GM18511 (cell line): ENCODE measurements at regions not wholly inside any gene's neighbourhood (a gene's known extent, or its start where the extent isn't known, plus 50 kb on each side); places are given as distances from the start of the nearest gene placed in this dataset.

ENCODE experiments used
- ATAC-seq: cut with Tn5 transposase; IDR thresholded peaks from one replicate; pipeline ENCODE4 v1.9.1; 2021; ENCODE audit warnings: mild to moderate bottlenecking, moderate library complexity; ENCODE audit not compliant: unreplicated experiment

DNA sequence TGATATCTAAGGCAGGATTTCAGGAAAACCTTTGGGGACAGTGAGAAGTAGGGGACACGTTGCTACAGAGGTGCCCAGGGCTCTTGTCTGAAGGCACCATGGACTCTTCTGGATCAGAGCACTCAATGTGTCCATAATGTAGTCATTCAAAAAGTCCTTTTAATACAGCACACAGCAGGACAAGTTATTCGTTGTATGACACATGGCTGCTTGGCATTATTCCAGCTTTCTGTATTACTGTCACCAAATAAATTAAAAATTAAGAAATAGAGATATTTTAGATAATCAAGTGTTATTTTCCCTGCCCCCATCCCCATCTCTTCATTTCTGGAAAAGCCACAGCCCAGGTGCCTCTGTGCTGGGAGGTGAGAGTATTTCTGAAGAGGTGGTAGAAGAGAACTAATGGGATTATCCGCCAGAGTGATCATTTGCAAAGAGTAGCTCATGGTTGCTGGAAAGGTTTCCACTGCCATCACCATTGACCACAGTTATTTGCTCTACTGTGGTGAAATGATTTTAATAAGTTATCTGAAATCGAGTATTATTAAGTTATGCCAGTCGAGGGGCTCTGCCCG is 83.0 kb downstream of the CXCL12 start:
- no peak for ATAC-seq

DNA sequence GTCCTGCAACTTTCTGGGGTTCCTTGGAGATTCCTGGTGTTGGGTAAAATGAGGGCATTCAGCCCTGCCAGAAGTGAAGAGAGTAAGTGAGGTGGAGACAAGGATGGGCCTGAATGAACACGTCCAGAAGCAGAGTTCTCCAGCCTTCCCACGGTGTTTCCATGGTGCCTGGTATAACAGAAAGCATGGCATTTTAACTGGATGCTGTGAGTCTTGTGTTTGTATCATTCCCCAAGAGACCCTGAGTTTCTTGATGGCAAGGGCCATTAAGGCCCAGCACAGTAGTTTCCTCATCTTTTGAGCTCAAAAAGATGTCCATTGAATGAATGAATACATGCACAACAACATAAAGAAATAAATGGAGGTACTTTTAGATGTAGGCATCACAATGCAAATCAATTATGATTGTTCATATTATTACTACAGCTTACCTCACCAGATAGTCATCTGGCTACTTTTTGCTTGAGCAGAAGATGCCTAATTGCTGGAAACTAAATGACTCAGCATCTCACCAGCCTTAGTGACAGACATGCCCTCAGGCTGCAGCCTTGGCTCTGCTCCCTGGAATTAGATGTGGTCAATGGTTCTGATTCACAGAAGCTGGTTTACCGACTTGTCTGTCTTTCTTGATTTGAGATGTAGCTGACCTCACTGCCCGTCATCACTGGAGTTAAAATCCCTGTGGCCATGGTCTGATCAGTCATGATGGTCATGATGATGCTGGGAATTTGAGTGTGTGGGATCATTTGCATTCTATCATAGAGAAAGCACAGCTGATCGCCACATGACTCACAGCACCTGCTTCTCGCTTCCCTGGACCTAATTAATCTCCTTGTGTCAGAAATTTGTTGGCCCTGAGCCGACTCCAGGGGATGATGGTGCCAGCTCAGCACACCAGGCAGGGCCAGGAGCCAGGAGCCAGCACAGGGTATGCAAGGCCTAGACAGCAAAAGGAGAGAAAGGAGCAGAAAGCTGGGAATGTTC is 83.9 kb downstream of the CXCL12 start:
- ATAC-seq = peak; percentile 95

DNA sequence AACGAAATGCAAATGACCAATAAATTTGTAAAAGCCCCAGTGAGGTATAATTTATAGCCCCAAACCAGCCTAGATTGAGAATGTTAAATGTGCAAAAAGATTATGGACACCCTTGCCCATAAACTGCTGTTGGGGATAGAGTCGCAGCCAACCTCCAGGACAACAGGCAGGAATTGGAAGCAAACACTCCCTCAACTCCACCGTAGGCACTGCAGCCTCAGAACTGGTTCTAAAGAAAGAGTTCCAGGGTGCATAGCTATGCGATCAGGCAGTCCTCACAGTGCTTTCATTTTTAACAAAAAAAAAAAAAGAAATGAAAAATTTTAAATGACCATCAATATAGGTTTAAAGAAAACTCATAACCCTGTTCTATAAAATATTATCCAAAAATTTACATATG is 86.2 kb downstream of the CXCL12 start:
- no peak for ATAC-seq

DNA sequence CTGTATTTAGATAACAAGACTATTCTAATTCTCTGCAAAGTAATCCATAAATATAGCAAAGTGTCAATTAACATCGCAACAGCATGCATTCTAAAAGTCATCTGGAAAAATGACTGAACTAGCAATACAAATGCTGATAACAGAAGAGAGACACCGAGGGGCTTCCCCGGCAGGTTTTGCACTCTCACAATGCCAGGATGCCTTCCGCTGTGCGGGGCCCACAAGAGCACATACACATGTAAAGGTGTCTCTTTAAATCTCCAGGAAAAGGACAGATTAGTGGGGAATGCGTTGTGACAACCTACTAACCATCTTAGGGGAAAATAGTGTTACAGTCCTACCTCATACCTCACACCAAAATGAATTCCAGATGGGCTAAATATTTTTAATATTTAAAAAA is 86.9 kb downstream of the CXCL12 start:
- ATAC-seq = no peak

DNA sequence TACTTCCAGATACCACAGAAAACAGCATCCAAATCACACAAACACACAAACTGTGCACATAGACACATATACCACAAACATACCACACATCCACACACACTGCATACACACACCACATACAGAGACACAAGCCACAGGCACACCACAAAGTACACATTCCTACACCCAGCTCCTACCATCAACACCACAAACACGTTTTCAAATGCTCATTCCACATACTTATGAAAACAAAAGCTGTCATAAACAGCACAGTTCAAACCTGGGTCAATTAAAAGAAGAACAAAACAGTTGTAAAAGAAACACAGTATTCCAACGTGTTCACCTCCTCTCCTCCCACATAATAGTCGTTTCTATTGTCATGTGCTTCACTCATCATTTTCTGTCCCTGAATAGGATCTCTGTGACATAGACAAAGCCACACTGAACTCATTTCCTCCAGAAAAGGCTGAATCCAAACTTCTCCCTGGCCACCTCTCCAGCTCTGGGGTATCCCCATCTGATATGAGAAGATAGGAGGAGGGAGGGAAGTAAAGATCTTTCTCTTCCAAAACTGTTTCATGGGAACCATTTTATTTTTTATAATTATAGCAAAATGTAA is 89.2 kb downstream of the CXCL12 start:
- ATAC-seq = no peak

DNA sequence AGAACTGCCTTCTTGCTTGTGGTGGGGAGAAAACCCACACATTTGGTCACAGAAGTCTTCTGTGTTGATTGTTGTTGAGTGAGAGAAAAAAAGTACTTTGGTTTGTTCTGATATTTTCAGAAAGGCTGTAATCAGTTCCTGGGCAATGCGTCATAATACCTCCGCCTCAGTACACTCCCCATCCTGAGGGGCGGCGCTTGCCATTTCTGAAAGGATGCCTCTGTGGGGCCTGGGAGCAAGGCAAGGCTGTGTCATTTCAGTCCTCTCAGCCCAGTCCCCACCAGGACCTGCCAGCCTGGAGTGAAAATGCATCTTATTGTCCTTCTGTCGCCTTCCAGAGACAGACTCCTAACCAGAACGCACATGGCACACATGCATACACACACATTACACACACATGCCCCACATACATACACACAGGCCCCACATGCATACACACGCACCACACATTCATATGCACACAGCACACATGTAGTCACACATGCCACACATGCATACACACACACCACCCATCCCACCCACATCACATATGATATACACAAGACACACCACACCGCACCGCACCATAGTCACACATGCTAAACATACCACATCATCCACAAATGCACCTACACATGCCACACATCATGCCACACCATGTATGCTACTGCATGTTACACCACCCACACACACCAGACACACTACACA is 90.0 kb downstream of the CXCL12 start:
- no peak for ATAC-seq

DNA sequence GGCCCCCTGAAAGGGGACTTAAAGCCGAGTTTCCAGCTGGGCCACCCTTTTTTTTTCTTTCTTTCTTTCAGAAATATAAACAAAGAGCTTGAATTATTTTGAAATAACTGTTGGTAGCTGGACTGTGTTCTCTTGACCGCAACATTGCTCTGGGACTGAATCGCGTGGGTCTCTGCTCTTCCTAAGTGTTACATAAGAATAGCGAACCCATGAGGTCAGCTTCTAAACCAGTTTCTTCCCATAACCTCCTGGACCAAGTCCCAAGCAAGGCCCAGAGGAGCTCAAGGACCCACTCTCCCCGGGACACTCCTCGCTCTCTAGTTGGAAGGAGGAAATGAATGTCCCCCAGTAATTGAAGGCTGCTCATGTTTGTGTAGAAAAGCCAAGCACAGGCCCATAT is 91.1 kb downstream of the CXCL12 start:
- ATAC-seq = no peak

DNA sequence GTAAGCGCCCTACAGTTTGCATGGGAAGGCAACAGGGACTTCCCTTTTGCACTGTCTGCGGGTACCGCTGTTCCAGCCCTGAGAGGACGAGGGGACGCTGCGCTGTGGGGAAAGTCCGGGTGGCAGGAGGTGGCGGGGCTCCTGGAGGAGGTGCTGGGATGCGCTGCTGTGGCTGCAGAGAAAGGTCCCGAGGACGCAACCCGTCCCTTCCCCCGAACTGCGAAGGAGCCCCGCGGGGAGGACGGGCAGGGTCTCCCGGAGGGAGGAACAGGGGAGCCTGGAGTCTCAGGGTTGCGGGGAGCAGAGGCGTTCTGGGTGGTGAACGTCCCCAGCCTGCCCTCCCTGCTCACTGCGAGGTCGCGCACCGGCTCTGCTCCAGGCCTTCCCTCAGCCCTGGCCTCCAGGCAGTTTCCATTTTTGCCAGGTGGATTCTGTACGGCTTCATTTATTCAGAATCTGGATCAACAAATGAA is 91.6 kb downstream of the CXCL12 start:
- ATAC-seq = no peak

DNA sequence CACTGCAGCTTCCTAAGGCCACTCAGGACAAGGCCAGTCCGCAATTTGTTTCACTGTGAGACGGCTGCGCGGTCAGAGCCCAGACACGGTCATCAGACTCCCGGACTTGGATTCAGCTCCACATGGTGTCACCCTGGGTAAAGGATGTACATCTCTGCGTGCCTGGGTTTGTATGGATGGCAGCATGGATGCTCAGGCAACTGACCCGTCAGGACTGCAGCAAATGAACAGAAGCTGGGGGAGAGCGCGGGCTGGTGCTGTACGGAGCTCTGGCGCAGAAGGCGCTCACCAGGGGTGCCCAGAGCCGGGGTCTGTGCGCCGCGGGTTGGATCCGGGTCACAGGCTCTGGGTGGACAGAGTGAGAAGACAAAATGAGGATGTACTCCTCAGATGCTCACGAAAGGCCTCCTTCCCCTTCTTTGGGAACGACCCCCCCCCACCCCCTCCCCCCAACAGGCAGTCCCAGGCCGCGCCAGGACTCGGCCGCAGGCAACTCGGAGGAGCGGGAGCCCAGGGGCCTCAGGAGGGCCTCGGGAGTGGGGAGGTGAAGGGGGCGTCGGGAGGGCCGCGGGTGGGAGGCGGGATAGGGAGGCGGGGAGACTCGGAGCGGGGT is 92.4 kb downstream of the CXCL12 start:
- no peak for ATAC-seq

DNA sequence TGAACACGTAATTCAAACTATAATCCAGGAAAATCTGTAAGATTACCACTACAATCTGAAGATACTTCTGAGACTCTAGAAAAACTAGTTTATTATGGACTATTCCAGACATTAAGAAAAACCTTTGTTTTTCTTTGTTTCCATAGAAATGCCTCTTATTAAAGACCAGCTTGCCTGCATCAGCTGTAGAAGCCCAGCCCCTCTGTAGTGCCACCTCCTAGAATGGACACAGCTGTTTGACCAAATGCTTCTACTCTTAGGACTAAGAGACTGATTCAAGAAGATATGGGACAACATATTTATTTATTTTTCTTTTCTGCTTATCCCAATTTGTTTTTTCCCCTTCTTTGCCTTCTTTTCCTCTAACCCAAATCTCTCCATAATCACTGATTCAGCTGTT is 93.8 kb downstream of the CXCL12 start:
- ATAC-seq = no peak

DNA sequence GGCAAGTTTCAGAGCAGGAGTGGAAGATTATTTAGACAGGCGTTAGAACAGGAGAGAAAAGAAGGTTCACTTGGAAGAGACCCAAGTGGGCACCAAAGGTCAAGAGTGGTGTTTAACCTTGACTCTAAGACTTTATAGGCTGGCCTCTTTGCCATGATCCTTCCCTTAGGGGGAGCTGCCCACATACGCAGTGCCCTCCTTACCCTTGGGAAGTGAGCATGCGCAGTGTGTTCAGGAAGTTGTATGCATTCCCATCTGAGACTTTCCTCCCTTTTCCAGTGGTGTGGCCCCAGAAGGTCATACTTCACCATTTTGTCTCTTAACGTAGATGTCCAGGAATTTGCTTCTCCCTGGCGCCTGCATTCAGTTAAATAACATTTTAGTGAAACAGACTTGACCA is 95.8 kb downstream of the CXCL12 start:
- no peak for ATAC-seq

DNA sequence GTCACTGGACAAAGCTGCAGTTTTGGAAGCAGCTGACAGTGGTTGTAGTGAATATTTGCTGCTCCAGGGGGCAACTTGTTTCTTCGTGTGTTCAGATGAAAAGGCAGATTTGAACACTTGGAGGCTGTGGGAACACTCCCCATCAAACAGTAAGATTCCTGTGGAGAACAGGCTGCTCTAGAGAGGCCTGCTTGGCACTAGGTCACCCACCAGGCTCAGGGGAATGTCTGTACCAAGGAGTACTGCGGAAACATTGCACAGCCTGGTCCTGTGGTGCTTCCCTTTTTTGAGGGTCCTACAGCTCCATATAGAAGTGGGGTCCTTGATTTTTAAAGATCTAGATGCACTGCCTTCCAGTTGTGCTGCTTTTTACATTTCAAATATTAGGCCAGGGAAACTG is 97.5 kb downstream of the CXCL12 start:
- no peak for ATAC-seq

DNA sequence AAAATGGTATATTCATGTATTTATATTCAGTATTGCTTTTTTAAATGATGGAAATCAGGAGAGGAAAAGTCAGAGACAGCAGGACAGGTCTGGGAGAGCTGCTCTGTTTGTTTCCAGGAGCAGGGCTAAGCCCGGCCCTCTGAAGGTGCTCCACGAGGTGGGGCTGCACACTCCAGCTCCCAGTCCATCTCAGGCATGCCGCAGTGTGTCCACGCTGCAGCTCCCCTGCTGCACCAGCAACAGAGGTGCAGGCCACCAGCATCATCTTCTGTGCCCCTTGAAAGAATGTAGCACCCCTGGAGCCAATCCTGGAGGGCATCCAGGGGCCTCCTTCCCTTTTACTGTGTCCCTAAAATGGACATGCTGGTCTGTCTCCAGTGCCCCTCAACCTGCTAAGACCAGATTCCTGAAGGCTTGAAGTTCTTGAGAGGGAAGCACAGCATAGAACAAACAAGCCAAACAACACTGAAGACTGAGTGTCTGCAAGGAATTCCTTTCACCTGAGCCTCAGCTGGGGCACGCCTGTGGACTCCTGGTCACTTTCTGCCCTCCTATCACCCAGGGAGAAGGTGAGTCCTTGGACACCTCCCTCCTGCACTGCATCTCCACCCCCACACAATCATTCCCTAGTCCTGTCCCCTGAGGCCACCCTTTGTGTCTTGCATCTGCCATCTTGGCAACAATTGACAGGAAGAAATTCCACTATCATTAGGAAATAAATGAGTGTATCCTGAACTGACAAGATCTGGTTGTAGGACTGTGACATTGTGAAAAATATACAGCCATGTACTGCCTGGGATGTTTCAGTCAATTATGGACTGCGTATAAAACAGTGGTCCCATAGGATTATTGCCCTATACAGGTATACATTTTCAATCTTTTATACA is 100.5 kb downstream of the CXCL12 start:
- ATAC-seq = no peak

DNA sequence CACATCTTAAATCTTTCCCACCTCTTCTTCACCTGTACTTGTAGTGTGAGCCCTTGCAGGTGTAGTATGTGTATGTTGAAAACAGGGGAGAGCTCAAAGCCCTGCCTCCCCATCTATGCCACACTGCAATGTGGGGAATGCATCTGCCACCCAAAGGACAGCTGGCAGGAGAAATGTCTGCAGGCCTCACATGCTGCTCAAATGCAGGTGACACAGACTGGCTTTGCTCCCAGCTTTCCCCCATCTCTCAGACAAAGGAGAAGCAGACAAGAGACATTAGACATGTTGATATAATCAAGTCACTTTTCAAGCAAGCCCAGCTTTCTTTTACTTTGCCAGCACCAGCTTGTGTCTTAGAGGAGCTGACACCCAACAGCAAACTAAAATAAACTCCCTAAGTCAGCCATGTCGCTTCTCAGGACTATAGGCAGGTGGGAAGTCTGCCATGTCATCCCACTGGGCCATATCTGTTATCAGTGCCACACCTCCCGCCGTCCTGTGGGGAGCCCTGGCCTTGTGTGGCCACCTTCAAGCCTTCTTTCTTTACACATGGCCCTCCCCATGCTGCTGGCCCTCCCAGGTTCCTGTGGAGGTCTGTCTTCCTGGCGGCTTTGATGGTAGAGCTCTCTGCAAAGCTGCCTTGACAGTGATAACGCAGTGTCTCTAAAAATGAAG is 102.1 kb downstream of the CXCL12 start:
- ATAC-seq = no peak

DNA sequence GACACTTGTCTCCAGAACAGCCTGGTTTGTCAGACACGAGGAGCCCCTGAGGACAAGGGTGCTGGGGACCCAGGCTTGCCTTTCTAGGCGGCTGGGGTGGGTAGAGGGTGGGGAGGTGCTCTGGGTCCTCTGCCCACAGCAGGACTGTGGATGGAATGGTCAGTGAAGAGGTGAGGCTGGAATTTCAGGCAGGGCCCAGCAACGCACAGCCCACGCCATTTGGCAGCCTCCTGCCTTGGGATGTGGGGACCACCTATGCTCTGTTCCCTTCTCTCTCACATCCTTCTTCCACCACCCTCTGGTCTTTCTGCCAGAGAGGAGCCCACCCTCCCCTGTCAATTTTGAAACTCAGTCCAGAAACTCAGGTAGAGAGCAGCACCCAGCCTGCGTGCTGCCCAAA is 103.2 kb downstream of the CXCL12 start:
- ATAC-seq = no peak

DNA sequence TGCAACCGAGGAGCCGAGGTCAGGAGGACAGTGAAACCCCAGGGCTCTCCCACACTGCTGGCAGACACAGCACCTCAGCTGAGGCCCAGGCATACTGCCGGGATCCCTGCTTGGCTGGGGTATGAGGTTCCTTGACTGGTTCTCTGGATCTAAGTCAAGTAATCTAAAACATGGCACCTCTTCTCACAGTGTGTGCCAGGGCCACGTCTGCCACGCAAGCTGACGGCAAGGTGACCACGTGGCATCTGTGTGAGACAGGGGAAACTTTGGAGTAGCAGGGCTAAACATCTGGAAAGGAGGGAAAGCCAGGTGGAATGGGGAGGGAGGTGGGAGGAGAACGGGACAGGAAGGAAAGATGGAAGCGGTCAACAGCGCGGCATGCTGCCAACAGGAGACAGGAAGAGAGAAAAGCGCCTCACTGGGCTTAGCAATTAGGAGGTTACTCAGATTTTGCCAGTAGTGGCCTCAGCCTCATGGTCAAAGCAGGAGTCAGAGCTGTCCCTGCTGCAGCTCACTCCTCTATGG is 103.7 kb downstream of the CXCL12 start:
- ATAC-seq = no peak

DNA sequence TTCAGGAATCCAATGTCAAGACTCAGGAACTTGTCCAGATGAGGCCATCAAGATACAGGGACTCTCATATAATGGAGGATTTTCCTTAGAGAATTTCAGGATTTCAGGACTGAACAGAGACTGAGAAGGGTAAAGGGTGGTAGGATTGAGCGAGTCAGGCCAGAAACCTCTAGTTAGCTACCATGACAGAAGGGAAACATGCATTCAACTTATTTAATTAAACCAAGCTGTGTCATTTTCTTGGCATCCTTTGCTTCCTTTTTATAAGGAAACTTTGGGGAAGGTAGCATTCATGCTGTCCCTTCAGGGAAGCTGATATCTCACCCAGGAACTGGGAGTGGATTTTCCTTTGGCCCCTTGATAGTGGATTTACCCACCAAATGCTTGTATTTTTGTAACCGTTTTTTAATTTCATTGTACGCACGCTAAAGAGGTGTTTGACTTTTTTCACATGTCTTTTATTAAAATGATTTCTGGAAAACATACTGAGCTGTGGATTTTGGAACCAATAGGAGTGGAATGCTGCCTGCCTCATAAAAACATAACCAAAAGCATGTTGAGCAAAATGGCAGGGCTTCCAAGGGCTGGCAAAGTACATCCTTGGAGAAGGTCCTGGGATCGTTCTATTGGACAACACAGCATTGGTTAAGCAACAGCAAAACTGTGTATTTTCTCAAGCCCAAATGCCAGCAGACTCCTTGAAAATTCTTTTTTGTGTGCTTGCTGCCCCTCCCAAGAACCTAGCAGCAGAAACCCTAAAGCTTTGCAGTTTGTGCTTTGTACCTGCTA is 104.5 kb downstream of the CXCL12 start:
- no peak for ATAC-seq

DNA sequence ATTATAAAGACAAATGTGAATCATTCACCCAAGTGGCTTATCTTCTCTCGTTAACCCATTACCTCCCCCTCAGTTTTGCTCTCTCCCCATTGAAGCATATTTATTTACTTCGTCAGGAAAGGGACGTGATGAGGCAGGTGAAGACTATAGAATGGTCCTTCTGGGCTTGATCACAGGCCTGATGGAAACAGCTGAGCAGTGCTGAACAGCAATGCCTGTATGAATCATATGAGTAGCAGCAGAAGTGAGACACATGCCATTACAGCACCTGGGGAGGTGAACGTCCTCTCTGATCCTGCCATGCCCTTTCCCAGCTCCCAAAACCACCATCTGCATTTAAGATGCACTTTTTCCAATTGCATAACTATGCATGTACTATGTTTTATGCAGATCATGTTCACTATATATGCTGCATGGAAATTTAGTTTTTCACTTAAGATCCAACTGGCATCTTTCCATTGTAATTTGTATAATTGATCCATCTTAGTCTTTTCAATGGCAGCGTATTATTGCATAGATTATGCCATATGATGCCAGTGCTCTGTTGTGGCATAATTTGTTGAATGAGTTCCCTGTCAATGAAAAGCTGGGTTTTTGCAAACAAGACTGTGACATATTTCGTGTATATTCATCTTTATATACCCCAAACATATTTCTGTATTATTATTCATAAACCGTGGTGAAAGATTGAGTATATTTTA is 105.3 kb downstream of the CXCL12 start:
- ATAC-seq = no peak
